ENCODE measurements at regions not wholly inside any gene's neighbourhood (a gene's known extent, or its start where the extent isn't known, plus 50 kb on each side); places are given as distances from the start of the nearest gene placed in this dataset.
"Not testable (repeated sequence)": the region's sequence is repeated elsewhere in the genome, so short reads cannot be mapped to it uniquely, and the experiment has no call there.

DNA sequence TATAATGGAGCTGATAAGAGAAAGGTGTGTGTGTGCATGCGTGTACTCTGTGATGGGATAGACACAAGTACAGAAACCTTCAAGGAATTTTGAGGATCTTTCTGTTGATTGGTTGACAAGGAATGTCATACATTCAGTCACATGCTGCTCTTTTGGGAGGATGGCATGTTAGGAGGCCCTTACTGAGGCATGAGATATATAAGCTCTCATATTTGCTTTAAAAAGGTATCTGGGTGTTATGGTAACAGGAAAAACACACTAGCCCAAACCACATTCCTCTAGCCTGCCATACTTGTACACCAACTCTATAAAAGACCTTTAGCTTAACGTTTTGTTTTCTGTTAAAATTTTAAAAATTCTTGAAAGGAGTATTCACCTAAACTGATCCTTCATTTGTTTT is 72.5 kb upstream of the EGFR start:
- H3K4me1 ChIP-seq, result peaks cover 0 to 10% of the 10 kb centered on the region in 2 donors
- DNase-seq, result no peak
- 85 to 93% methylated on average over 2 of the region's 2 CpGs for WGBS, 2 donors
- TF ChIP-seq POLR2A (IDR thresholded peaks at IDR 0.05), result no peak
- TF ChIP-seq, protein P1, sequence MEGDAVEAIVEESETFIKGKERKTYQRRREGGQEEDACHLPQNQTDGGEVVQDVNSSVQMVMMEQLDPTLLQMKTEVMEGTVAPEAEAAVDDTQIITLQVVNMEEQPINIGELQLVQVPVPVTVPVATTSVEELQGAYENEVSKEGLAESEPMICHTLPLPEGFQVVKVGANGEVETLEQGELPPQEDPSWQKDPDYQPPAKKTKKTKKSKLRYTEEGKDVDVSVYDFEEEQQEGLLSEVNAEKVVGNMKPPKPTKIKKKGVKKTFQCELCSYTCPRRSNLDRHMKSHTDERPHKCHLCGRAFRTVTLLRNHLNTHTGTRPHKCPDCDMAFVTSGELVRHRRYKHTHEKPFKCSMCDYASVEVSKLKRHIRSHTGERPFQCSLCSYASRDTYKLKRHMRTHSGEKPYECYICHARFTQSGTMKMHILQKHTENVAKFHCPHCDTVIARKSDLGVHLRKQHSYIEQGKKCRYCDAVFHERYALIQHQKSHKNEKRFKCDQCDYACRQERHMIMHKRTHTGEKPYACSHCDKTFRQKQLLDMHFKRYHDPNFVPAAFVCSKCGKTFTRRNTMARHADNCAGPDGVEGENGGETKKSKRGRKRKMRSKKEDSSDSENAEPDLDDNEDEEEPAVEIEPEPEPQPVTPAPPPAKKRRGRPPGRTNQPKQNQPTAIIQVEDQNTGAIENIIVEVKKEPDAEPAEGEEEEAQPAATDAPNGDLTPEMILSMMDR (IDR thresholded peaks at IDR 0.05), result no peak
- no peaks in the 10 kb centered on the region for H3K36me3 ChIP-seq
- no peaks in the 10 kb centered on the region for H3K9me3 ChIP-seq
- H3K27ac ChIP-seq, result no peak overlapping the region
- H3K27me3 ChIP-seq, result no peaks in the 10 kb centered on the region
- H3K4me3 ChIP-seq (replicated peaks in 1 of 3), result no peak overlapping the region
- intact Hi-C loops (cut with DNase I), result no loop called here

DNA sequence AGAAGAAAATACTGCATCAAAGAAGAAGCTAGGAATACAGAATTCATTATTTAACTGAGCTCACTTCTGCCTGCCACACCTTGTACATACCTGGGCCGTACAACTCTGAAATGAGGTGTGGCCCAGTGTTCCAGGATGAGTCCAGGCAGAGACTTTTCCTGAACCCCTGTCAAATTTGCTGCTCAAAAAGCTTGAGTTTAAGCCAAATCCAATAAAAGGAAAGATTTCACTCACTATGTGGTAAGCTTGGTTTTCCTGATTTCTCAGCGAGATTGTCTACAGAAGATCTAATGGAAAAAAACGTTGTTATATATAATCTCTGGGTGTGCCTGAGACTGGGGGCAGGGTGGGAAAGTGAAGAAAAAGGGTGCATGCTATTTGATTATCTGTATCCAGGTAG is 72.1 kb upstream of the EGFR start:
- H3K4me3 ChIP-seq (replicated peaks in 1 of 3), result no peak overlapping the region
- TF ChIP-seq, protein P1 (IDR thresholded peaks at IDR 0.05), result no peak
- no peak for TF ChIP-seq POLR2A (IDR thresholded peaks at IDR 0.05)
- no peak for DNase-seq
- peaks cover 0 to 10% of the 10 kb centered on the region in 2 donors for H3K4me1 ChIP-seq
- intact Hi-C loops (cut with DNase I), result no loop called here
- H3K36me3 ChIP-seq, result no peaks in the 10 kb centered on the region
- WGBS, 2 donors, result 80 to 83% methylated on average over 3 of the region's 3 CpGs
- H3K27me3 ChIP-seq, result no peaks in the 10 kb centered on the region
- no peaks in the 10 kb centered on the region for H3K9me3 ChIP-seq
- no peak overlapping the region for H3K27ac ChIP-seq

DNA sequence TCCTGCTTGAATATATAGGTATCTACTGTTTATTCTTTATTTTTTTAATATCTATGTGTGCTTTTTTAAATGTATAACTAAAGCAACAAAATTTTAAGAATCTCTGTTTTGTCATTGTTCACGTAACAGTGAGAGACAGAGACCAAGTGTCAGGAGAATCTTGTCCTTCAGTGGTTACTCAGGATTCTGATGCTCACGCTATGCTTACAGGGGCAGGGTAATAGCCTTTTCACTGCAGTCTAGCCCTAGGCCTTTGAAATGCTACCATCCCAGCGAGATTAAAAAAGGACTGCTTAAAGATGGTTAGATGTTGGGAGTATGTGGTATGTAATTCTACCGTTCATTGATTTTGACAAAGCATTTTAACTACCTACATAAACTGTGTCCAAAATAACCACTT is 71.6 kb upstream of the EGFR start:
- WGBS, 2 donors, result 87 to 91% methylated on average over 4 of the region's 4 CpGs
- Histone ChIP-seq H3K27ac (no peak overlapping the region), H3K4me3 (replicated peaks in 1 of 3) (no peak overlapping the region), H3K27me3 (no peaks in the 10 kb centered on the region), H3K4me1 (peaks cover 0 to 10% of the 10 kb centered on the region in 2 donors), H3K9me3 (no peaks in the 10 kb centered on the region), H3K36me3 (no peaks in the 10 kb centered on the region)
- intact Hi-C loops (cut with DNase I), result no loop called here
- TF ChIP-seq, protein P1 (IDR thresholded peaks at IDR 0.05), result no peak
- no peak for TF ChIP-seq POLR2A (IDR thresholded peaks at IDR 0.05)
- DNase-seq, result no peak

DNA sequence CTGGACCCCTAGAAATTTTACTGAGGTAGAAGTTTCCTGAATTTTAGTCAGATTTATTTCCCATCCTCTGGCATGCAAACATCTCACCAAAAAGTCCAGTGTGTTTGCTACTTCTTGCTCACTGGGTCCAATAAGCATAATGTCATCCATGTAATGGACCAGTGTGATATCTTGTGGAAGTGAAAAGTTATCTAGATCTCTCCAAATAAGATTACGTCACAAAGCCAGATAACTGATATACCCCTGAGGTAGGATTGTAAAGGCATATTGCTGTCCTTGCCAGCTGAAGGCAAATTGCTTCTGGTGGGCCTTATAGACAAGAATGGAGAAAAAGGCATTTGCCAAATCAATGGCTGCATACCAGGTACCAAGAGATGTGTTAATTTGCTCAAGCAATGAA is 69.3 kb upstream of the EGFR start:
- H3K9me3 ChIP-seq; intact Hi-C loops (cut with DNase I); H3K27me3 ChIP-seq; H3K36me3 ChIP-seq; H3K27ac ChIP-seq; H3K4me3 ChIP-seq (replicated peaks in 1 of 3); DNase-seq; H3K4me1 ChIP-seq: not testable (repeated sequence)
- WGBS, 2 donors, result 96% methylated on average over 1 of the region's 1 CpG

DNA sequence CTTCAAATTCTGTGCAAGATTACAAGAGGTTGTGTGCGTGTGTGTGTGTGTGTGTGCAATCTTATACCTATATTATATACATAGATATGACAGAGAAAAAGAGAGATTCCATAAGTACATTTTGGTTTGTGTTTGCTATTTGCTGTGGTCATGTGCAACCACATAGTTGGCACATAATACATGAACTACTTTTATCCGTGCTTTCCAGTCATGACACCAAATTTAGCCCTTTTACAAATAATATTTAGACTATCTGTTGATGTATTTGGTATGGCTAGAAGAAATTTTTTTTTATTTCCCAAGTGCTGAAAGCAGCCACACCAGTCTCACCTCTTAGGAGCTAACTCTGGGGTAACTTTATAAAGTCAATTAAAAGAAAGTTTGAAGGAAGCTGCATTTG is 63.5 kb upstream of the EGFR start:
- 81 to 91% methylated on average over 2 of the region's 2 CpGs for WGBS, 2 donors
- no peak for DNase-seq
- no peaks in the 10 kb centered on the region for H3K4me1 ChIP-seq

More for the DNA sequence above, 63.5 kb upstream of the EGFR start:
- H3K9me3 ChIP-seq, result no peaks in the 10 kb centered on the region
- H3K4me3 ChIP-seq (replicated peaks in 1 of 3), result no peak overlapping the region
- intact Hi-C loops (cut with DNase I), result no loop called here
- H3K36me3 ChIP-seq, result no peaks in the 10 kb centered on the region
- H3K27ac ChIP-seq, result no peak overlapping the region
- H3K27me3 ChIP-seq, result no peaks in the 10 kb centered on the region
- no peak for TF ChIP-seq POLR2A (IDR thresholded peaks at IDR 0.05)
- TF ChIP-seq, protein P1 (IDR thresholded peaks at IDR 0.05), result no peak
